ENCODE measurements at regions not wholly inside any gene's neighbourhood (a gene's known extent, or its start where the extent isn't known, plus 50 kb on each side); places are given as distances from the start of the nearest gene placed in this dataset.

DNA sequence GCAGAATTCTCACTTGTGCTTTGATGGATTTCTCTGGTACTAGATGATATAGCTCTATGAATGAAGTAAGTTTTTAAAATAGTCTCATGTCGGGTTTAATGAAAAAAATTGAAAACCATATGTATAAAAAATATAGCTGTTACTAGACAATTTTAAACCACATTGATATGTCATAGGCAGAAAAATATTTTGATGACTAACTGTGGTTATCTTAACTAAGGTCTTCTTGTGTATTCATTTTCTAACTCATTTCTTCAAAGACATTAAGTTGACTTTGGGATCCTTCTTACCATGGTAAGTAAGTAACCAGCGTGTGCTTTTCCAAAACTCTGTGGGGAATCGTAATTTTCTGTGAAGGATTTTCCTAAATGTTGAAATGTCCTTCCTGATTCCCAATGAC is 160.9 kb upstream of the COL3A1 start:
- Histone ChIP-seq H3K4me1 (no peaks in the 10 kb centered on the region), H3K36me3 (no peaks in the 10 kb centered on the region), H3K4me3 (no peak overlapping the region), H3K27me3 (no peaks in the 10 kb centered on the region), H3K27ac (no peak overlapping the region), H3K9me3 (no peaks in the 10 kb centered on the region)
- 75 to 82% methylated on average over 3 of the region's 3 CpGs for WGBS, 2 donors
- DNase-seq, result no peak
- intact Hi-C loops (cut with DNase I), result no loop called here
- TF ChIP-seq POLR2A (IDR thresholded peaks at IDR 0.05), result no peak
- TF ChIP-seq, protein P1, sequence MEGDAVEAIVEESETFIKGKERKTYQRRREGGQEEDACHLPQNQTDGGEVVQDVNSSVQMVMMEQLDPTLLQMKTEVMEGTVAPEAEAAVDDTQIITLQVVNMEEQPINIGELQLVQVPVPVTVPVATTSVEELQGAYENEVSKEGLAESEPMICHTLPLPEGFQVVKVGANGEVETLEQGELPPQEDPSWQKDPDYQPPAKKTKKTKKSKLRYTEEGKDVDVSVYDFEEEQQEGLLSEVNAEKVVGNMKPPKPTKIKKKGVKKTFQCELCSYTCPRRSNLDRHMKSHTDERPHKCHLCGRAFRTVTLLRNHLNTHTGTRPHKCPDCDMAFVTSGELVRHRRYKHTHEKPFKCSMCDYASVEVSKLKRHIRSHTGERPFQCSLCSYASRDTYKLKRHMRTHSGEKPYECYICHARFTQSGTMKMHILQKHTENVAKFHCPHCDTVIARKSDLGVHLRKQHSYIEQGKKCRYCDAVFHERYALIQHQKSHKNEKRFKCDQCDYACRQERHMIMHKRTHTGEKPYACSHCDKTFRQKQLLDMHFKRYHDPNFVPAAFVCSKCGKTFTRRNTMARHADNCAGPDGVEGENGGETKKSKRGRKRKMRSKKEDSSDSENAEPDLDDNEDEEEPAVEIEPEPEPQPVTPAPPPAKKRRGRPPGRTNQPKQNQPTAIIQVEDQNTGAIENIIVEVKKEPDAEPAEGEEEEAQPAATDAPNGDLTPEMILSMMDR (IDR thresholded peaks at IDR 0.05), result no peak

DNA sequence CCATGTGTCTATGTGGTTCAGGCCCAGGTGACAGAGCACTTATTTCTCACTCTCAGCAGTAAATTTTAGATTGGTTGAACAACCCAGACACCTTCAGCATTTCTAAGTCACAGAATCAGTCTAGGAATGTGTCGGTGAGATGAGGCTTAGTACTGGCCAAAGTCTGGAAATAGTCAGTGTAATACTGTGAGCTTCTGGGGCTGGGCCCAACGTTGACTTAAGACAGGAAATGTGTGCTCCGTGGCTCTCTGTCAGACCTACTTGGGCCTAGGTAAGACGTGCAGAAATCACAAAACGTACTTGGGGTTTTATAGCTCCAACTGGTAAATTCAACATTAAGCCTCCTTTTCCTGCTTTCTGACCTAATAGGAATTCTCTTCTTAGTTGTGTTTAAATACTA is 160.3 kb upstream of the COL3A1 start:
- TF ChIP-seq, protein P1 (IDR thresholded peaks at IDR 0.05), result no peak
- TF ChIP-seq POLR2A (IDR thresholded peaks at IDR 0.05), result no peak
- WGBS, 2 donors, result 64 to 69% methylated on average over 5 of the region's 5 CpGs
- H3K36me3 ChIP-seq, result no peaks in the 10 kb centered on the region
- intact Hi-C loops (cut with DNase I), result no loop called here
- no peaks in the 10 kb centered on the region for H3K9me3 ChIP-seq
- no peak overlapping the region for H3K27ac ChIP-seq
- no peak overlapping the region for H3K4me3 ChIP-seq
- H3K27me3 ChIP-seq, result no peaks in the 10 kb centered on the region
- DNase-seq, result no peak
- H3K4me1 ChIP-seq, result no peaks in the 10 kb centered on the region

DNA sequence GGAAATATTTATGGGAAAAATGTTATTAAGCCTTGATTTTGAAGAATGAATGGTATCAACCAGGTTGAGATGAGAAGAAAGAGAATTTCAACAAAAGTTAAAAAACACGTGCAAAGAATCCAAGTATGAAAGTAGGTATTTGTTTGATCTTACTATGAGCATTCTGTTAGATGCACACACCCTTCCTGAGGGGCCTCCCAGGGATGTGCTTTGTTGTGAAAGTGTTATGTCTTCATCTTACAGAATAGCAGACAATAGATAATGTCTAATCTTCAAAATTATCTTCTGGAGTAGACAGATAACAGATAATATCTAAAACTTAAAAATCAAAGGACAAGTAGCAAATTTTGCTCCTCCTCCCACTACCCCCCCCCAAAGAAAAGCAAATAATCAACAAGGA is 155.2 kb upstream of the COL3A1 start:
- Histone ChIP-seq H3K9me3 (no peaks in the 10 kb centered on the region), H3K4me3 (no peak overlapping the region), H3K27me3 (no peaks in the 10 kb centered on the region), H3K36me3 (no peaks in the 10 kb centered on the region), H3K27ac (no peak overlapping the region), H3K4me1 (no peaks in the 10 kb centered on the region)
- no peak for DNase-seq
- WGBS, 2 donors, result 31 to 36% methylated on average over 1 of the region's 1 CpG
- TF ChIP-seq POLR2A (IDR thresholded peaks at IDR 0.05), result no peak
- TF ChIP-seq, protein P1 (IDR thresholded peaks at IDR 0.05), result no peak
- intact Hi-C loops (cut with DNase I), result no loop called here

DNA sequence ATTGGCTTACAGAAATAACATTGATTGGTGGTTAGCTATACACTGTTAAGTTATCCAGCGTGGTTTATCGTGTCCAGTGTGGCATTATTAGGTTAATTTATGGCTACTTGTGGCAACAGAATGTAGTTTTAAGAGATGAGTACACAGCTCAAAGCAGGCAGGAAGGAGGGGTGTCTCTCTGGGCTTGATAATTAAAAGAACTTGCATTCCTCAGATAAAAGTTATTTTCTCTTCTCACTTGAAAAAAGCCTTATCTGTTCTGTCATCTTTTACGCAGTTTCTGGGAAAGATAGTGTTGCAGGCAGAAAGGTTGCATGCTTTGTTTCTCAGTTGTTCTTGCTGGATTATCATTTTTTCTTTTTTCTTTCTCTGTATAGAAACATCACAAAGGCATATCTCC is 154.4 kb upstream of the COL3A1 start:
- Histone ChIP-seq H3K36me3 (no peaks in the 10 kb centered on the region), H3K27ac (no peak overlapping the region), H3K4me1 (no peaks in the 10 kb centered on the region), H3K27me3 (no peaks in the 10 kb centered on the region), H3K9me3 (no peaks in the 10 kb centered on the region), H3K4me3 (no peak overlapping the region)
- no peak for TF ChIP-seq POLR2A (IDR thresholded peaks at IDR 0.05)
- TF ChIP-seq, protein P1 (IDR thresholded peaks at IDR 0.05), result no peak
- DNase-seq, result no peak
- intact Hi-C loops (cut with DNase I), result no loop called here
- WGBS, 2 donors, result 37 to 59% methylated on average over 3 of the region's 3 CpGs

DNA sequence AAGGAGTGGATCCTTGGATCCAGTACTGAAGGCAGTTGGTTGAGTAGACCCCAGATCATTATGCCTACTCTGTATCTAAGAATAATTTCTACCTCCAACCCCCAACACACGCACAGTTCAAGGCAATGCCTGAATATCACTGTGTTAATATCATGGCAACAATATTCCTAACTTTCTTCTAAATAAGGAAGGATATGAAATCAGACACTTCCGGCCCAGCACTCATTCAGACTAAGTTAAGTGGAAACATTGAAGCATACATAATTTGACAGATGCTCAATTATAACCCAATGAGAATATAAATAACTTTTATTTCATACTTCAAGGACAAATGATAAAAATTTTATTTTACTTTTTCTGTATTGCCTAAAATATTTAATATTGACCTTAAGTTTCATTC is 153.6 kb upstream of the COL3A1 start:
- Histone ChIP-seq H3K9me3 (no peaks in the 10 kb centered on the region), H3K27ac (no peak overlapping the region), H3K36me3 (no peaks in the 10 kb centered on the region), H3K27me3 (no peaks in the 10 kb centered on the region), H3K4me3 (no peak overlapping the region), H3K4me1 (no peaks in the 10 kb centered on the region)
- no peak for DNase-seq
- intact Hi-C loops (cut with DNase I), result no loop called here
- 80 to 81% methylated on average over 2 of the region's 2 CpGs for WGBS, 2 donors
- no peak for TF ChIP-seq POLR2A (IDR thresholded peaks at IDR 0.05)

DNA sequence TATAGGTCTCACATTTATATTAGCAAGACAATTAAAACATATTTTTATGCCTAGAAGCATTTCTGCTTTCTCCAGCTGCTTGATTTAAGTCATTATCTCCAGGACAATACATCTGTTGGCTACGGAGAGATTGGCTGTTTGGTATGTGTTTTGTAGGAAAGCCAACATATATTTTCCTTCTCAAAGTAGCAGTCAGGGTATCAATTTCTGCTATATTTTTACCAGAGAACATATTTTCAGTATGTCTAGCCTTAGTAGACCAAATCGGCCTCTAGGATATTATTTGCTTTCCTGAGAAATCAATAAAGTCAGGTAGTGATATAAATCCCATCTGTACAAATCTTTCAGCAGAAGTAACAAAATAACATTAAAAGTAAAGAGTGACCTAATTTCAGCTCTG is 150.0 kb upstream of the COL3A1 start:
- no peak overlapping the region for H3K4me3 ChIP-seq
- TF ChIP-seq, protein P1 (IDR thresholded peaks at IDR 0.05), result no peak
- no peak for TF ChIP-seq POLR2A (IDR thresholded peaks at IDR 0.05)
- no peaks in the 10 kb centered on the region for H3K36me3 ChIP-seq
- no peaks in the 10 kb centered on the region for H3K27me3 ChIP-seq
- no peaks in the 10 kb centered on the region for H3K9me3 ChIP-seq
- no peak overlapping the region for H3K27ac ChIP-seq
- H3K4me1 ChIP-seq, result no peaks in the 10 kb centered on the region
- no peak for DNase-seq
- intact Hi-C loops (cut with DNase I), result no loop called here
- WGBS, 2 donors, result 43 to 47% methylated on average over 2 of the region's 2 CpGs
